ENCODE measurements at regions not wholly inside any gene's neighbourhood (a gene's known extent, or its start where the extent isn't known, plus 50 kb on each side); places are given as distances from the start of the nearest gene placed in this dataset.

DNA sequence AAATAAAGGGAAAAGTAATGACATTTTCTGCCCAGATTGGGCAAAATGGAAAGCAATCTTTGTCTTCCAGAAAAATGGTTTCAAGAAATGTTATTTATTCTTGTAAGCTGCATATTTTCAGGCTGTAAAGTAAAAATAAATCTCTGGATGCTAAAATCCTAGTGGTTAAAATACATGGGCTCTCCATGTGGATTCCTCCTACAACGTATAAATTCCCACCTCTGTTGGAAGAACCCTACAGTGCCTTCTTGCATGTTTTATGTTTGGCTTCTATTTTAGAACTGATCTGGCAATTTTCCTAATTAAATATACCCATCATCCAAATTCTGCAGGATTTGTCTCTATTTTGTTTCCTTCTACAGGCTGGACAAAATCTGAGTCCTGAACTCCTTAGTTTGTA lies 528.9 kb downstream of the COL12A1 start:
- CTCF ChIA-PET = no interaction called here
- POLR2A ChIA-PET = no interaction called here

DNA sequence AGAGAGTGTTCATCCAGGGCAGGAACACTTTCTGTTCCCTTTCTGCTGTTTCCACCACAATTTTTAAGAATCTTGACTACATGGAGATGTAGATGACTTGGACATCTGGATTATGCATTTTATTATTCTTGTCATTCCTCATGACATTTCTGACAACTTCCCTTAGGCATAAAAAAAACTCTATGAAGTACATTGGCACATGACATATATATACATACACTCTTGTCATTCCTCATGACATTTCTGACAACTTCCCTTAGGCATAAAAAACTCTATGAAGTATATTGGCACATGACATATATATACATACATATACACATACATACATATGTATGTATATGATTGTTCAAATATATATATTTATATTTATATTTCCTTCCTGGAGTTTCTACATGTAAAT lies 531.5 kb downstream of the COL12A1 start:
- Mint-ChIP-seq H3K27me3 (no peaks in the 10 kb centered on the region), H3K4me3 (no peak overlapping the region), H3K9me3 (peaks cover 4% of the 10 kb centered on the region), H3K27ac (no peak overlapping the region), H3K4me1 (no peaks in the 10 kb centered on the region), H3K36me3 (ENCODE audit: low read depth) (no peaks in the 10 kb centered on the region)
- no peak for DNase-seq
- CTCF ChIA-PET = no interaction called here
- POLR2A ChIA-PET = no interaction called here

More for the DNA sequence above, 528.9 kb downstream of the COL12A1 start:
- Mint-ChIP-seq H3K4me1 (no peaks in the 10 kb centered on the region), H3K27ac (no peak overlapping the region), H3K4me3 (no peak overlapping the region), H3K9me3 (peaks cover 4% of the 10 kb centered on the region), H3K36me3 (ENCODE audit: low read depth) (no peaks in the 10 kb centered on the region), H3K27me3 (no peaks in the 10 kb centered on the region)
- DNase-seq = no peak

- H3K27me3 Mint-ChIP-seq = no peaks in the 10 kb centered on the region
Measured at GRCh38 chr6:74671558-74672025, 534.3 kb downstream of the COL12A1 start.

DNA sequence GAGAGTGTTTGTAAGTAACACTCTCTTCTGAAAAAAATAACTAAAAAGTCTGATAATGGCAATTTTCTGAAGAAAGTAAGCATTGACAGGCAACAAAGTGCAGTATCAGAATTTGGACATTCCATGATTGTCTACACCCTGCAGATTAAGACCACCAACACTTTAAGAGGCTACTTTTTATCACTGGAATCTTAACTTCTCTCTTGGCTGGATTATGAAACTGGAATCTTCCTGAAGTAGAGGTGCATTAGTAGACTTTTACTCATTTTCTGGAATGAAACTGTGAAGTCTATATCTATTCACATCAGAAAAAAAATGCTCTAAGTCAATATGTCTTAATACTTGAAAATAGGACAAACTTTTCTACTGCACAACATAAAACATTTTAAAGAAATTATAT lies 547.5 kb downstream of the COL12A1 start:
- no peak for DNase-seq
- ChIA-PET CTCF (no interaction called here), POLR2A (no interaction called here)
- Mint-ChIP-seq H3K9me3 (no peaks in the 10 kb centered on the region), H3K27ac (no peak overlapping the region), H3K36me3 (ENCODE audit: low read depth) (no peaks in the 10 kb centered on the region), H3K4me3 (no peak overlapping the region), H3K4me1 (no peaks in the 10 kb centered on the region), H3K27me3 (no peaks in the 10 kb centered on the region)

More at GRCh38 chr6:74671558-74672025, 534.3 kb downstream of the COL12A1 start:
- Mint-ChIP-seq H3K4me3 (no peak overlapping the region), H3K9me3 (peaks cover 16% of the 10 kb centered on the region), H3K4me1 (no peaks in the 10 kb centered on the region), H3K36me3 (ENCODE audit: low read depth) (no peaks in the 10 kb centered on the region), H3K27ac (no peak overlapping the region)
- ChIA-PET CTCF (no interaction called here), POLR2A (no interaction called here)
- no peak for DNase-seq

- DNase-seq = no peak
- Mint-ChIP-seq H3K27me3 (no peaks in the 10 kb centered on the region), H3K4me1 (no peaks in the 10 kb centered on the region), H3K9me3 (no peaks in the 10 kb centered on the region), H3K27ac (no peak overlapping the region), H3K36me3 (ENCODE audit: low read depth) (no peaks in the 10 kb centered on the region), H3K4me3 (no peak overlapping the region)
- CTCF ChIA-PET = no interaction called here
- POLR2A ChIA-PET = no interaction called here
Measured at GRCh38 chr6:74657931-74658330, 547.9 kb downstream of the COL12A1 start.

DNA sequence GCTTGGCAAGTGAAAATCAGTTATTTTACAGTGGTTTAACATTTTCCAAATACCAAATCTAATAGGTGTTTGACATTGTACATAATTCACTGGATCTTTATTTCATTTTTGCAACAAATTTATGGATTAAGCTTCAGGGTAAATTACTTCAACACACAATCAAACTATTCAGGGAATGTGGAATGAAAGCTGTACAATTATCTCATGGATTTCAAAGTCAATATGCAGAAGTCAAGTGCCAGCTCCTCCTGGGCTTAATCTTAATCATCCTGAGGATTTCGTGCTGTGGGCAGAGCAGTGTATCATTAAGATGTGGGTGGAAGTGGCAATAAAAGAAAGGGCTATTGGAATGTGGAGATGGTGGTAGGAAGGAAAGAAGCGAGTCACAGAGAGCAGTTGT lies 548.8 kb downstream of the COL12A1 start:
- CTCF ChIA-PET = no interaction called here
- H3K9me3 Mint-ChIP-seq = no peaks in the 10 kb centered on the region
- no peak overlapping the region for H3K27ac Mint-ChIP-seq
- DNase-seq = no peak
- H3K4me1 Mint-ChIP-seq = no peaks in the 10 kb centered on the region
- POLR2A ChIA-PET = no interaction called here
- no peaks in the 10 kb centered on the region for H3K36me3 Mint-ChIP-seq (ENCODE audit: low read depth)
- H3K4me3 Mint-ChIP-seq = no peak overlapping the region
- H3K27me3 Mint-ChIP-seq = no peaks in the 10 kb centered on the region

DNA sequence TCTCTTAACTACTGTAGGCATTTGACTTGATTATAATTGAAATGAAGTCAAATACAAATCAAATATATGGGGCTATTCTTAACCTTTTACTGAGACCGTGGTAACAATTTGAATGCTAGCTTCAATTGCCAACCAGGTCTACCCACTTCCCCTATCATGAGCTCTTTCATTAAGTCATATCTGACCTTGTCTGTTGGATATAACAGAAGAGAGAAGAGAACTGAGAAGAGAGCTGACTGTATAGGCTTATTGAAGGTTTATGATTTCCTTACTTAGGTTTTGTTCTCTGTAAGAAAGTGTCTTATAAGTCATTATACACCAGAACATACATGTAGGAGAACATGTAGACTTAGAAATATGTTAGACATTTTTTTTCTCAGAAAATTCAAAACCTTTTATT lies 549.4 kb downstream of the COL12A1 start:
- ChIA-PET POLR2A (no interaction called here), CTCF (no interaction called here)
- Mint-ChIP-seq H3K27me3 (no peaks in the 10 kb centered on the region), H3K36me3 (ENCODE audit: low read depth) (no peaks in the 10 kb centered on the region), H3K4me3 (no peak overlapping the region), H3K4me1 (no peaks in the 10 kb centered on the region), H3K9me3 (no peaks in the 10 kb centered on the region), H3K27ac (no peak overlapping the region)
- DNase-seq = no peak

- no peaks in the 10 kb centered on the region for H3K36me3 Mint-ChIP-seq (ENCODE audit: low read depth)
- no peak overlapping the region for H3K27ac Mint-ChIP-seq
- H3K4me3 Mint-ChIP-seq = no peak overlapping the region
- DNase-seq = no peak
- CTCF ChIA-PET = no interaction called here
- H3K9me3 Mint-ChIP-seq = peaks cover 4% of the 10 kb centered on the region
- H3K4me1 Mint-ChIP-seq = no peaks in the 10 kb centered on the region
- POLR2A ChIA-PET = no interaction called here
- H3K27me3 Mint-ChIP-seq = no peaks in the 10 kb centered on the region
Measured at GRCh38 chr6:74654296-74654695, 551.6 kb downstream of the COL12A1 start.

- no peaks in the 10 kb centered on the region for H3K27me3 Mint-ChIP-seq
- H3K4me1 Mint-ChIP-seq = no peaks in the 10 kb centered on the region
- H3K36me3 Mint-ChIP-seq (ENCODE audit: low read depth) = no peaks in the 10 kb centered on the region
- DNase-seq = no peak
- ChIA-PET CTCF (no interaction called here), POLR2A (no interaction called here)
- no peak overlapping the region for H3K4me3 Mint-ChIP-seq
- no peak overlapping the region for H3K27ac Mint-ChIP-seq
- H3K9me3 Mint-ChIP-seq = peaks cover 4% of the 10 kb centered on the region
Measured at GRCh38 chr6:74651948-74652842, 553.7 kb downstream of the COL12A1 start.

- Mint-ChIP-seq H3K4me3 (no peak overlapping the region), H3K36me3 (ENCODE audit: low read depth) (no peaks in the 10 kb centered on the region), H3K27ac (no peak overlapping the region), H3K4me1 (no peaks in the 10 kb centered on the region), H3K27me3 (no peaks in the 10 kb centered on the region), H3K9me3 (peaks cover 4% of the 10 kb centered on the region)
- CTCF ChIA-PET = no interaction called here
- no peak for DNase-seq
- POLR2A ChIA-PET = no interaction called here
Measured at GRCh38 chr6:74650668-74651067, 555.2 kb downstream of the COL12A1 start.

DNA sequence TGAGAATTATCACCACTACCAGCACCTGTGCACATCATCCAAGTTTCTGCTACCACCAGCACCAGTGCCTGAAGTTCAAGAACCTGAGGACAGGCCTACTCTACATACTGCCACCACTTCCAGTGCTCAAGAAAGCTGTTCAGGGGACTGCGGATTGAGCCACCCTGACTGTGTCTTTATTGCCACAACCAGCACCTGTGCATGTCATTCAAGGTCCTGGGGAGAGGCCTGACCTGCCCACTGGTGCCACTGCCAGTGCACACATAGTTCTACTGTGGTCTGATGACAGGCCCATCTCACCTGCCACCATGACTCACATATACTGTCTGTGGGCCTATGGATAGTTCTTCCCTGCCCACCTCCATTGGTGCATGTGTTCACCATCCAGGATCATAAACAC lies 559.4 kb downstream of the COL12A1 start:
- Mint-ChIP-seq H3K27me3 (no peaks in the 10 kb centered on the region), H3K9me3 (peaks cover 4% of the 10 kb centered on the region), H3K4me3 (no peak overlapping the region), H3K4me1 (no peaks in the 10 kb centered on the region), H3K27ac (no peak overlapping the region), H3K36me3 (ENCODE audit: low read depth) (no peaks in the 10 kb centered on the region)
- ChIA-PET POLR2A (no interaction called here), CTCF (no interaction called here)
- no peak for DNase-seq

- ChIA-PET POLR2A (no interaction called here), CTCF (no interaction called here)
- Mint-ChIP-seq H3K27ac (no peak overlapping the region), H3K9me3 (no peaks in the 10 kb centered on the region), H3K27me3 (no peaks in the 10 kb centered on the region), H3K4me1 (no peaks in the 10 kb centered on the region), H3K4me3 (no peak overlapping the region), H3K36me3 (ENCODE audit: low read depth) (no peaks in the 10 kb centered on the region)
- no peak for DNase-seq
Measured at GRCh38 chr6:74645108-74645849, 560.6 kb downstream of the COL12A1 start.

GRCh38 chr6:74642101-74642500 lies 563.8 kb downstream of the COL12A1 start:
- no peak for DNase-seq
- no peak overlapping the region for H3K27ac Mint-ChIP-seq
- ChIA-PET POLR2A (no interaction called here), CTCF (no interaction called here)
- no peak overlapping the region for H3K4me3 Mint-ChIP-seq
- no peaks in the 10 kb centered on the region for H3K4me1 Mint-ChIP-seq
- no peaks in the 10 kb centered on the region for H3K9me3 Mint-ChIP-seq
- H3K27me3 Mint-ChIP-seq = no peaks in the 10 kb centered on the region
- H3K36me3 Mint-ChIP-seq (ENCODE audit: low read depth) = no peaks in the 10 kb centered on the region

DNA sequence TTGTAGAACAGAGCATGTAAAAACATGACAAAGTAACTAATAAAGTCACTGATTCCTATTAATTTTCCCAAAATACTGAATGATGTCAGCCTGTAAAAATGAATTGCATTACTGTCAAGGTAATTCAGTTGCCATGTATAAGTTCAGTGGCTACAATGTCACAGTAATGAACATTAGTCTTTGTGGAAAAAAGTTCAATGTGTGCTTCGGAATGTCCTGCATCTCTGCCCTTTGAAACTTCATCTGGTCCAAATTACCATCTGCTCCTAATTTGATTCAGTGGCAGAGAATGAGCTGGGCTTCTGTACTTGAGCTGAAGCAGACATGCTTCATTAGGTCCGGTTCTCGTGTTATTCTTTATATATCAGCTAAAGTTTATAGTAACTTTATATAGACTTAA lies 567.4 kb downstream of the COL12A1 start:
- no peaks in the 10 kb centered on the region for H3K4me1 Mint-ChIP-seq
- H3K27me3 Mint-ChIP-seq = no peaks in the 10 kb centered on the region
- no peak for DNase-seq
- ChIA-PET POLR2A (no interaction called here), CTCF (no interaction called here)
- no peak overlapping the region for H3K27ac Mint-ChIP-seq
- no peak overlapping the region for H3K4me3 Mint-ChIP-seq
- H3K9me3 Mint-ChIP-seq = no peaks in the 10 kb centered on the region
- no peaks in the 10 kb centered on the region for H3K36me3 Mint-ChIP-seq (ENCODE audit: low read depth)

Data from activated CD4-positive, alpha-beta memory T cell treated with anti-CD3 and anti-CD28 coated beads, Interleukin-2, amount 10 ng/mL, durations not matched to agents 7 days and 5 days (primary cell).